Activated T-helper 1 cell treated with anti-CD3 and anti-CD28 coated beads, Interleukin-2, amount 50 U/mL, for 16 hours (primary cell): ENCODE measurements at regions not wholly inside any gene's neighbourhood (a gene's known extent, or its start where the extent isn't known, plus 50 kb on each side); places are given as distances from the start of the nearest gene placed in this dataset.
"Not testable (repeated sequence)": the region's sequence is repeated elsewhere in the genome, so short reads cannot be mapped to it uniquely, and the experiment has no call there.

Source experiments
- DNase-seq, 2 donors: peaks; one replicate each; pipeline ENCODE4 v3.0.0-alpha.2; 2020; ENCODE audit warnings: low read depth in 1 of 2, low spot score in 1 of 2

DNA sequence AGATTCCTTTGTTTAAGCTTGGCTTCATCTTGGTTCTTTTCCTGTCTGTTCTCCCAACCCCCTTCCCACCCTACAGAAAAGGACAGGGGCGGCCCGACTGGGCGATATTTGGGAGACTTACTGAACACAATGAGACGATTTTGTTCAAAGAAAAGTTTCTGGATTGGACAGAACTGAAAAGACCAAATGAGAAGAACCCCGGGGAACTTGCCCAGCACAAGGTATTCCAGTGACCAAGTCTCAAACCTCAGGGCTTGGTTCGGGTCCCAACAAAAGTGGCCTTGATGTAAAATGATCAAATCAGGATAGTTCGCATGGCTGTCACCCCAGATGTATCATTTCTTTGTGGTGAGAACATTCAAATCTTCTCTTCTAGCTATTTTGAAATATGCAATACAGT lies 73.9 kb upstream of the LYZL2 start:
- not testable (repeated sequence) for DNase-seq

DNA sequence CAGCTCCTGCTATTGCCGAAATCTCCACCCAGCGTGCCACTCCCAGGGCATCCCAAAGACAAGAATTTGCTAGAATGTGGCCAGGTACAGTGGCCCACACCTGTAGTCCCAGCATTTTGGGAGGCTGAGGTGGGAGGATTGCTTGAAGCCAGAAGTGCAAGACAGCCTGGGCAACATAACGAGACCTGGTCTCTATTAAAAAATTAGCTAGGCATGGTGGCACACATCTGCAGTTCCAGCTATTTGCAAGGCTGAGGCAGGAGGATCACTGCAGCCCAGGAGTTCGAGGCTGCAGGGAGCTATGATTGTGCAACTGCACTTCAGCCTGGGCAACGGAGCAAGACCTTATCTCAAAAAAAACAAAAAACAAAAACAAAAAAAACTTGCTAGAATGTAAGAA lies 73.3 kb upstream of the LYZL2 start:
- no peak for DNase-seq

DNA sequence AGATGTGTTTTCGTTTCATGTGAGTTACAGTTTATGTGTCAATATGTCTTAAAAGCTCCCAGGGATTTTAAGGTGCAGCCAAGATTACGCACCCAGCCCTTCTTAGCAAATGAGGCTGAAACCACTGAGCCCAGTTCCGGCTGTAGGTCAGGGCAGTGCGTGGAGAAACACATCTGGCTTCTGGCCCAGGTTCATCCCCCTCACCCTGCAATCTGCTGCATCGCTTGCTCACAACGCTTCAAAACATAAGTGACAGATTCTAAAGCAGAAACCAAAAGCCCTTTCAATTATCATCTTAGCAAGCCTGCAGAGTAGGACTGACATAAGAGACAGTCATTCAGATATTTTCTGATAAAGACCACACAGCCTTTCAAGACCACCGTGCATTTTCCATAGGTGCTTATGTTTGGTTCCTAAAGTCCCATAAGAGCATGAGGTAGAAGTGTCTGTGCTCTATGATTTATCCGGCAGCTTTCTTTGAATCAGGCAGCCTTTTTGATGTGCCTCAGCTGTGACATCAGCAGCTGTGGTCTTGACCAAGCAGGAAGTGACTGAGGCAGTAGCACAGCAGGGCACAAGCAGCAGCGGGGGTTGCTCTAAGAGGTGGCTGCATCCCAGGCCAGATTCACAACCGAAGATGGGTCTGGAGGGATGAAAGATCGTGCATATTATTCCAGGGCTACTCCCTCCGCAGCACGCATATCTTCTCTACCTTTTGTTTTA lies 72.1 kb upstream of the LYZL2 start:
- peak; percentile 23 to 61 for DNase-seq

DNA sequence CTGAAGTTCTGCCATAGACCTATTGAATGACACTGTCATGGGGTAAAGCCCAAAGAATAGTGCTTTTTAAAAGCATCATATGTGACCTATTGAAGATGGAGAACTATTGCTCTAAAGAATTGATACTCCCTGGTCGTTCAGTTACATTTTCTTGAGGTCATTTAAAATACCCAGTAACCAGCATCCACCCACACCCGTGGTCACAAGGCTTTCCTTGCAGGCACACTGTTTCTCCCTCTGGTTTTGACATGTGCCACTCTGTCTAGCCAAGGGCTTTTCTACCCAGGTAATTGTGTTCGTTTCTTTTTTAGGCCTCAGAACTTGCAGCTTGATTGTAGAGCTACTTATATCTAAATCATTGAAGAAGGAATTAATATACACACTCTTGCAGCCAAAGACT lies 68.3 kb upstream of the LYZL2 start:
- no peak for DNase-seq

DNA sequence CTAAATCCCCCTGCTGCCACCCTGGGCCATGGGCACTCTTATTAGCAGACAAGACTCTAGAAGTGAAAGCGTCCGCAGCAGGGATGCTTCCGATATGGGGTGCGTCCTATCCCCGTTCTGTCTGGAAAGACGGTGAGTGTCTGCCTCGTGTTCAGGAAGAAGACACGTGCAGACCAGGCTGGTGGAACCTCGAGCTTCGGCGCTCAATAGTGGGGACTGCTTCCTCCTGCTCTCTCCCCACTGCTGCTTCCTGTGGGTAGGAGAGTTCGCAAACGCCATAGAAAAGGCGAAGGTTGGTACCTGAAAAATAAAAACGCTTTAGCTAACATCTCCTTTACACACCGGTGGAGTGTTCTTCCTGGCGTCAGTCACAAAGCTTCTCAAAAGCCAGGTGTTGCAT lies 67.7 kb upstream of the LYZL2 start:
- DNase-seq = not testable (repeated sequence)

DNA sequence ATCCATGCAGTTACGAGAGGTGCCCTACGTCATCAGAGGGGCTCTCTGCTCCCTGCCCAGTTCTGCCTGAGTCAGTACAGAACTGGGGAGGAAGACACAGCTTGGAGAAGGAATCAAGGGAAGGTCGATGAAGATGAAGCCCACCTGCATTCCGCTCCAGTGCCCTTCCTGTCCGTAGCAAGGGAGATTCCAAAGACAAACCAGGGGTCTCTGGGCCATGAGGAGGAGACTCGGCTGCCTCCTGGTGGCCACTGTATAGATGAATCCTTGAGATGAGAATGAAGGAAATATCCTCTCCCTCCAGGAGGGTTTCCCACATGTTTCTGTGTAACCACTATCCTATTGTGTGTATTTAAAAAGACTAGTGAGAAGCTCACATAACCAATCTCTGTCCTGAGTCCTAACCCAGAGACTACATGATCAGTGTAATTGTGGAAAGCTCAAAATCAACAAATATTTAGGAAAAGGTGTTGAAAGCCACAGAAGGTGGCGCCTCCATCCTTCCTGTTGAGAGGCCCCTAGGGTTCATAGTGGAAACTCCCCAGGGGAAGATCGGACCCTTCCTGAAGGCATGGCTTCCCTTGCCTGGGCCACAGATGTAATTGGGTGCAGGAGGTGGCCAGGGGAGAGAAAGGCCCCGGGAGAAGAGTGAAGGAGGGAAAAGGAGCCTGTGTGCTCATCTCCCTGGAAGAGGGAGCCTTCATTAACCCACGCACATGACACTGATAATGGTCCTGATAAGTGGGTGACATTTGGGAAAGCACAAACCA lies 67.0 kb upstream of the LYZL2 start:
- DNase-seq = not testable (repeated sequence)

DNA sequence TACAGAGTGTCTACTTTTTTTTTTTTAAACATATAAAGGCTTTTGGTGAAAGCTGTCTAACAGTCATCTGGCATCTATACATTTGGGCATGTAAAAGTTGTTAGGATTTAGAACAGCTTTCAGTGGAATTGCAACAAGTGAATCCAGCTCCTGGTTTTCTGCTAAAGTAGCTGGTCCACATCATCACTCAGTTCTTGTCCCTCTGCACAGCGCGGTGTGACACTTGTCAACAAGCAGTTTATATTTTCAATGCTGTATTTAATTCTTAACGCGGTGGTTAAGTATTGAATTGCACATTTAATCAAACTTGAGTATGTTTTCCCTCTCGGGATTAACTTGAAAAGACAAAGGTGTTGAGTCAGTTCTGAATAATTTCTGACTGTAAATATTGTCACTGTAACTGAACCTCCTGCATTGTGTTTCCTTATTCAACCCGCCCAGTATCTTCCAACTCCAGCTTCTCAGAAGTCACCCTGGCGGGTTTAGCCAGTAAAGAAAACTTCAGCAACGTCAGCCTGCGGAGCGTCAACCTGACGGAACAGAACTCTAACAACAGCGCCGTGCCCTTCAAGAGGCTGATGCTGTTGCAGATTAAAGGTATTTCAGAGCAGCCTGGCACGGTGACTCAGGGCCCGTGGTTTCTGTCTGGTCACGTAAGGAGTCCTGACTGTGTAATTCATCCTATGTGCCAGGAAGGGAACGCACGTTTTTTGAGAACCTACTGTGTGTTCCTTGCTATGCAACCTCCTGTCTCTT lies 66.1 kb upstream of the LYZL2 start:
- peak; percentile 32 to 62 for DNase-seq

DNA sequence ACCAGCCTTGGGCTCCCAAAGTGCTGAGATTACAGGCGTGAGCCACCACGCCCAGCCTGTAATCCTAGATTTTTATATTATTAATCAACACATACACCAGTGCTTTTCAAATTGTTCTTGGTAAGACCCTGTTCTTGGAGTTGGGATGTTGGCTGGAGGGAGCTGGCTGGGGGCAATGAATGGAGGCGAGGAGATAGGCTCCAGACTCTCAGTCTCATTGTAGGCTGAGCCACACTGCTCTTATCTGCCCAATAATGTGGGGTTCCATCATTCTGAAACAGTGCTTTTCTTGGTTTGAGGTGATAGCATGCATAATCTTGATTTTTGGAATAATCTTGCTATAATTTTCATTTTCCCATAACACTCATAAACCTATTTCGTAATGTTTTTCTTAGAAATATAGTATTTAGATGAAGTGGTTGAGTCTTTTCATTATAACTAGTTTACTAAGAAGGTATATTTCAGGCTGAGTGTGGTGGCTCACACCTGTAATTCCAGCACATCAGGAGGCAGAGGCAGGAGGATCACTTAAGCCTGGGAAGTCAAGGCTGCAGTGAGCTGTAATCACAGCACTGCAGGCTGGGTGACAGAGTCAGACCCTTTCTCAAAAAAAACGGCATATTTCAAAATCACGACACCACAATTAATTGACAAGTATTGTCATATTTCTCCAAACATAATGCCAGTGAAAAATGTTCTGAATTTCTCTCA lies 65.1 kb upstream of the LYZL2 start:
- DNase-seq = no peak

DNA sequence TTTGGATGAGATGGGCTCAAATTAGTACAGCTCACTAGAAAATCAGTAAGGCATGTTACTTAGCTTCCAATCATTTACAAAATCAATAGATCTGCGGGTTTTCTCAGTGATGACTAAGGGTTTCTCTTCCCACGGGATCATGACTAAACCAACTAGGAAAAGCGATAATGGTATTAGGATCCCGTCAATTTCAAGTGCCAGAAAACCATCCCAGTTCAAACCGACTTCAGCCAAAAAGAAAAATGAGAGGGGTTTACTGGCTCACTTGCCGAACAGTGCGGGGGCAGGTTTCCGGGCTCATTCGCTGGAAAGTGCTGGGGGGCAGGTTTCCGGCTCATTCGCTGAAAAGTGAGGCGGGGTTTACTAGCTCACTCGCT lies 62.1 kb upstream of the LYZL2 start:
- no peak for DNase-seq

DNA sequence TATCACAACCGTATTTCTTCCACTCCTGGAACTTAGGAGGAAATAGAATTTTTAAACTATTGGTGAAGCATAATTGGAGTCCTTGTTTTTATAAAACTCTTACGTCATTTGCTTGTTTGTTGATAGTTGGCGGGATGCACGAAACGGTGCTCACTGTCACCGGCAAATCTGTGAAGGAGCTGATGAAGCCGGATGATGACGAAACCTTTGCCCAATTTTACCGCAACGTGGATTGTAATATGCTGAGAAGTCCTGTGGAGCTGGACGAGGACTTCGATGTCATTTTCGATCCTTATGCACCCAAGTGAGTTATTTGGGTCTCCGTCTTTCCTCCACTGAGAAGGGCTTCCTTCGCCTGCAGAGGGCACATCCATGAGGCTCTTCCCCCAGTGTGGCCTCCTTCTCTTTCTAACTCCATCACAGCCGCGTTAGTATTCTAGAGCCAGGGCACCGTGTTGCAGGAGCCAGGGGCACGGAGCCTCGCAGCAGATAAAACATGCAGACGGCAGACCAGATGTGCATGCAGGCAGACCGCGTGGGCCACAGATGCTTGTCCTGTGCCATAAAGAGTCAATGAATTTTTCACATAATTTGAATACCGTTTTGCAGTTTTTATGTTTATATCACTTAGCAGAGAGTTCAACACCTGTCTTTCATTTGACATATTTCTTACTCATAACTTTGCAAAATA lies 61.5 kb upstream of the LYZL2 start:
- not testable (repeated sequence) for DNase-seq

DNA sequence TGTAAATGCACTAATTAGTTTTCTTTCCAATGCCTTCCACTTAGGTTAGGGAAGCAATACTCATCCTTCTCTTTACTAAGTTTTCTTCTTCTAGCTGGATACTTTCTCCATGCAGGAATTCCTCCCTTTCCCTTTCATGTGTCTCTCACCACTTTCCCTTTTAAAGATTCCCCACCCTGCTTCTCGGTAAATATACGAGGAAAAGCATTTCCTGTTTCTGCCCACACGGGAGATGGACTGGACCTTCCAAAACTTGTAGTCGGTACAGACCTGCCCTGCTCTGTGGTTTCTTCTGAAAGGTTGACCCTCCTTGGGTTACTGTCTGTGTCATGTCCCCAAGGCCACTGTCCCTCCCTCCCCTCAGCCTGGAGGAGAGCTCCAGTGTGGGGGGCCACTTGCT lies 58.9 kb upstream of the LYZL2 start:
- DNase-seq = no peak

DNA sequence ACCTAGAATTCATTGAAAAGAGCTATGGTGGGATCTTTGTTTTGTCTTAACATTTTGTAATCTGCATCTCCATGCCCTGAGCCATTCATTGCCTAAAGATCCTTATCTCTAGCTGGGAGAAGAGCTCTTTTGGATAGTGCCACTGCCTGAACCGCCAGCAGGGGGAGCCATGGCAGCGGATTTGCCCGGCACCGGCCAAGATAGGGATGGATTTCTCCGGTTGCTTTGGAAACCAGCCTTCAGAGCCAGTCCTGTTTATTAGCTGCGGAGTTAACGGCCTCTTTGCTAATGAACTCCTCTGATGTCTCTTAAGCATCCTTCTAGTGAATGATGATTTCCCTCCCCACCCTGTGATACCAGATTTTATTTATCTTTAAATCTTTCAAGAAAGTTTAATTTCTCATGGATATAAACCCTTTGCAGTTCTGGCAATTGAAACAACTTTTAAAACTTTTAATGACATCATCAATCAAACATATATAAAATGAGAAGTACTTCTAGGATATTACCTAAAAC lies 58.2 kb upstream of the LYZL2 start:
- DNase-seq = peak; percentile 66 to 73

DNA sequence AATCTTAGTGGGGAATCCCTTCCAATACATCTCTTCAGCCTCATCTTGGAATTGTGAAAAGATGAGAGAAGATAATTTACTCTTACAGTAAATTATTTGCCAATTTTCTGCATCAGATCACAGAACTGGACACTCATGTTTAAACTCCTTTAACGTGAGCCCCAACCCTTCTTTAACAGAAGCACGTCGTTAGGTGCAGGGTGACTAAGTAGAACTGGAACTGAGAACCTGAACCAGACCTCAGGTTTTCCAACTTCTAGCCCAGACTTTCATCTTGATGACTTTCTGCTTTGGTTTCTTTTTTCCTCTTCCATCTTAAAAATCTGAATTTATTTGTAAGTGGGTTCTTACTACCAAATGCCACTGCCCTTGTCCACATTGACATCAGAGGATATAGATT lies 57.2 kb upstream of the LYZL2 start:
- DNase-seq = no peak

DNA sequence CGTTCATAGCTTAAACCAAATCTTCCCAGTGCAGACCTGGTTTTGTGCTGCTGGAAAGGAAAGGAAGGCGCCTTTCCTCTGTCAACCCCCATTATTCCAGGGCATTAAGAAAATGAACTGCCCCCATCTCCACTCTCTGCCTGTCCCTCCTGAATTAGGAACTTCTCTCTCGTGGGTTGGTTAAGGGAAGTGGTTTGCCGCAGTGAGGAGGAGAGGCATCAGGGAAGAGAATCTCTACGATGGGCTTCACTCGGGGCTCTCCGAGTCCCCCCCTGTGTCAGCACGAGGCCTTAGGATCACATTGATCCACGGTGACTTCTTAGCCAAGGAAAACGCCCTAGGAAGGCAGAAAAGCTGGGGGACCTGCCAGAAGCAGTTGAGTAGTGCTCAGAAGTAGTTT lies 53.9 kb upstream of the LYZL2 start:
- DNase-seq = no peak

DNA sequence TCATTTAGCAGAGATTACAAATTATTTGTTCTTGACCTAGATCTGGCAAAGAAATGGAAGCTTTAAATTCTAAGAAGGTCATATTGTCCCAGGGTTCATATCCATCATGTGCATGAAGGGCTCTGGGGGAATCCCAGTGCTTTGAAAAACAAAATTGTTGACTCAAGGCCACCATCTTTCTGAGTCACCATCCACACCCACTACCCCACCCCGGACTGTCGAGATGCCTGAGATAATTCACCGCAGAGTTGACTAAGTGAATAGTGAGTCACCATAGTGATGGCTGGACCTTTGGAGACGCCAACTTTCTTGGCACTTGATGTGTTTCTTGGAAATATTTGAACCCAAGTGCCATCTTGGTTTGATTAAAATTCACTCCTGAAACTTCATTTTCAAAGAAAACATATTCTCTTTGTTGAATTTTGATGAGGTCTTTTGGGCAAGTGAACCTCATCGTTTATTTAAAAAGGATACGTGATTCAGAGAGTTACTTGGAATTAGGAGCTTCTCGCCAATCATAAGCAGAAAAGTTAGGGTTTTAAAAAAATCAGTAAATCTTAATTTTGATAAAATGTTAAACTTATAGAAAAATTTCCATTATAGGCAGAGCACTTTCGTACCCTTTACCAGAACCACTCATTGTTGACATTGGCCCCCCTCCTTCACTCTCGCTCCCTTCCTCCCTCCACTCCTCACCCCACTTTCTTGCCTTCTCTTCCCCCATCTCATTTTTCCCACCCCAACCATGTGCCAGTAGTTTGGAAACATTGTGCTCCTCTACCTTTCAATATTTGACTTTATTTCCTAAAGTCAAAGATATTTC lies 53.0 kb upstream of the LYZL2 start:
- DNase-seq = peak in 1 of 2 donors; percentile 60

DNA sequence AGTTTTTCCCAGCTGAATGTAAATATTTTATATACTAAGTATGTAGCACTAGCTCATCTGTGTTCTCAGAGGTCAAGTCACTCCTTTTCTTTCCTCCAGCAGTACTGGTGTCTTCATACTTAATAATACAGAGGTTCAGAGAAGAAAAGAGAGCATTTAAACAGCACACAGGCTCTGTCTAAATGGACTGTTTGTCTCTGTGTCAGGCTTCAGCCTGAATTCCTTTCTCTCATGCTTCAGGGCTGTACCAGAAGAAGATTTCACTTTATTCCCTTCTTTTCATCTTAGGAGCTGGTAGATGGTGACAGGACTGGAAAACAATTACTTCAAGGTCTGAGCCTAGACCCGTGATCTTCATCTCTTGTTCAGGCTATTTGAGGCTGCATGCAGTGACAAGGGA lies 51.4 kb upstream of the LYZL2 start:
- no peak for DNase-seq
